ENCODE measurements at regions not wholly inside any gene's neighbourhood (a gene's known extent, or its start where the extent isn't known, plus 50 kb on each side); places are given as distances from the start of the nearest gene placed in this dataset.
"Not testable (repeated sequence)": the region's sequence is repeated elsewhere in the genome, so short reads cannot be mapped to it uniquely, and the experiment has no call there.

GRCh38 chr4:101415962-101416361 is 68.6 kb upstream of the PPP3CA start:
- no peak for DNase-seq

DNA sequence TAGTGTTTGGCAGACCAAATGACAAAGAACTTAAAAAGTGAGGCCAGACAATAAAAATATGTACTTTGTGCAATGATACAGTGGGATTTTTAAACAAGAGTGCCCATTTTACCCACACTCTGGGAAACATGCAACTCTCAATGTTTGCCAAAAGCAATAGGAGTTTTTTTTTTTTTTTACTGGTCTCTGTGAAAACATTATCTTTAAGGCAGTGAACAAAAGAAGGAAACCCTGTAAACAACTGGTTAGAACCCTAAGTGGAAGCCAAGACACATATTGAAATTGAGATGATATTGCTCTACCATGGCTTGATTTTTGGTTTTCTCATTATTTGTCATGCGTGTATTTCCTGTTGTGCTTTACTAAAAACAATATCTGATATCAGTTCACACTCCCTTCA is 67.2 kb upstream of the PPP3CA start:
- no peak for DNase-seq

- DNase-seq: no peak
Measured at GRCh38 chr4:101411926-101412325, 64.6 kb upstream of the PPP3CA start.

DNA sequence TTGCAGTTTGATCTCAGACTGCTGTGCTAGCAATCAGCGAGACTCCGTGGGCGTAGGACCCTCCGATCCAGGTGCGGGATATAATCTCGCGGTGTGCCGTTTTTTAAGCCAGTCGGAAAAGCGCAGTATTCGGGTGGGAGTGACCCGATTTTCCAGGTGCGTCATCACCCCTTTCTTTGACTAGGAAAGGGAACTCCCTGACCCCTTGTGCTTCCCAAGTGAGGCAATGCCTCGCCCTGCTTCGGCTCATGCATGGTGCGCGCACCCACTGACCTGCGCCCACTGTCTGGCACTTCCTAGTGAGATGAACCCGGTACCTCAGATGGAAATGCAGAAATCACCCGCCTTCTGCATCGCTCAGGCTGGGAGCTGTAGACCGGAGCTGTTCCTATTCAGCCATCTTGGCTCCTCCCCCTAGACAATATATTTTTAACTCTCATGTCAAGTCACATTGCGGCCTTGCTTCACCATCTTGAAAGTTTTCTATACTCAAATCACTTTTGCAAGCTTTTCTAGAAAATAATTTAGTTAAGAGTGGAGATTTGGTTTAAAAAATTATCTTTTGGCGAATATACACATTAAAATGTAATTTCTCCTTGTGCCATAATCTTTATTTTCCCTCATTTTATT is 64.1 kb upstream of the PPP3CA start:
- DNase-seq: not testable (repeated sequence)

DNA sequence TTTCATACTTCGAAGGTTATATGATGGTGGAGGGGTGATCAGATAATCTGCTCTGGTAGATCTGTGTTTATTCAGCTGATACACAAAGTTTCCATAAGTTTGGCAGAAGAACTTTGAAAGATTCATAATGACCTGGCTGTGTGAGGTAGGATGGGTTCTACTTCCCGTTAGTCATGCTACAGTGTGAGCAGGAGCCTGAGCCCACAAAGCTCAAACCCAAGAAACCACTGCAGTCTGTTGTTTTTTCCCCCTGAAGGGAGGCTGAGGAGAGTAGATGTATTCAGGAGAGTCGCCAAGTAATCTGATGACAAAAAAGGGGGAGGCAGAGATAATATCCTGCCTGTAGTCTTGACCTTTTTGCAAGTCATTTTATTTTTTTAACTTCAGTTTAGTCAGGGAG is 52.8 kb upstream of the PPP3CA start:
- DNase-seq: no peak

DNA sequence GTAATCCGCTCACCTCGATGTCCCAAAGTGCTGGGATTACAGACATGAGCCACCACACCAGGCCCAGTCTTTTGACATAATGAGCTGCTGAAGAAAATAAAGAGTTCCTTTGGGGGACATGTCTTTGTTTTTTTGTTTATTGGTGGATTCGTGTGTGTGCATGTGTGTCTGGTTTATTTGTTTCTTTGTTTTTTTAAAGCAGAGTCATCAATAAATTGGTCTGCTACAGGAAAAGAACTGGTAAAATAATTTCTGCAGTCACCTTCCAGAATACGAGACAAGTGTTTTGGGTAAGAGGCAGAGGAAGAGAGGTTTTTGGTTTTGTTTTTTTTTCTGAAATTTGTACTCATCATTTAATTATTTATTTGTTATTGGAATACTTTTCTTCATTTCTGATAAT is 51.5 kb upstream of the PPP3CA start:
- DNase-seq: no peak
